ENCODE measurements at regions not wholly inside any gene's neighbourhood (a gene's known extent, or its start where the extent isn't known, plus 50 kb on each side); places are given as distances from the start of the nearest gene placed in this dataset.
A peak's percentile ranks its signal among the peaks of the same experiment; 100 is the strongest.
"Not testable (repeated sequence)": the region's sequence is repeated elsewhere in the genome, so short reads cannot be mapped to it uniquely, and the experiment has no call there.

DNA sequence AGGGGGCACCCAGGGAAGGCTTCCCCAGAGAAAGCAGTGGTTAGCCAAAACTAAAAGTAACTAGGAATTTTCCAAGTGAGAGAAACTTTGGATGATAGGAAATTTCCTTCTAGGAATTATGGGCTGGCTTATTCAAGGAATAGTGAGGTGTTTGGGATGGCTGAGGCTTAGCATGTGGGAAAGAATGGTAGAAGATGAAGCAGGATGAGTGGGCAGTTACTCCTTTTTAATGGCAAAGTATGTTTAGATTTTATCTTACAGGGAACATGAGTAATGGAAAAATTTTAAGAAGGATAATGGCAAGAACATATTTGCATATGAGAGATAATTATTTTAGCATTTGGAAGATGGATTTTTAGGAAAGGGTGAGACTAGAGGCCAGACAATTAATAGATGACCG, 197.6 kb downstream of the SLC38A4 start:
- Mint-ChIP-seq H3K27ac (no peak overlapping the region), H3K9me3 (no peaks in the 10 kb centered on the region), H3K4me1 (no peaks in the 10 kb centered on the region), H3K27me3 (no peaks in the 10 kb centered on the region), H3K4me3 (no peak overlapping the region), H3K36me3 (peaks cover 1% of the 10 kb centered on the region)
- DNase-seq: no peak
- CTCF ChIA-PET: no interaction called here

DNA sequence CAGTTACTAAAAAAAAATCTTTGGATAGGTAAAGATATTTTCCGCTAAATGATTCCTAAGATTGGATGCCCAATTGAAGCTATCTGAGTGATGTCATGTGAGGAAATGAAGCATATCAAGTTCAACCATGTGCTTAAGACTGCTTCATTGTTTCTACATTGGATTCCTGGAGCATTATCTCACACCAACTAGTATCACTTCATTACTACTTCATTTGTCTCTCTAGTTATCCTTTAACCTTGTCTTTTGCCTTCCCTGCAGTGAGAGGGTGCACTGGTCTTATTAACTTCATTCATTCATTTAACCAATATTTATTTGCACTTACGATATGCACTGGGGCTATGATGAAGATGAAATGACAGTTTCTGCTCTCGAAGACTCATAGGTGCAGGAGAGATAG, 198.1 kb downstream of the SLC38A4 start:
- Mint-ChIP-seq H3K36me3 (peaks cover 1% of the 10 kb centered on the region), H3K27ac (no peak overlapping the region), H3K27me3 (no peaks in the 10 kb centered on the region), H3K4me1 (no peaks in the 10 kb centered on the region), H3K4me3 (no peak overlapping the region), H3K9me3 (no peaks in the 10 kb centered on the region)
- CTCF ChIA-PET: no interaction called here
- no peak for DNase-seq

DNA sequence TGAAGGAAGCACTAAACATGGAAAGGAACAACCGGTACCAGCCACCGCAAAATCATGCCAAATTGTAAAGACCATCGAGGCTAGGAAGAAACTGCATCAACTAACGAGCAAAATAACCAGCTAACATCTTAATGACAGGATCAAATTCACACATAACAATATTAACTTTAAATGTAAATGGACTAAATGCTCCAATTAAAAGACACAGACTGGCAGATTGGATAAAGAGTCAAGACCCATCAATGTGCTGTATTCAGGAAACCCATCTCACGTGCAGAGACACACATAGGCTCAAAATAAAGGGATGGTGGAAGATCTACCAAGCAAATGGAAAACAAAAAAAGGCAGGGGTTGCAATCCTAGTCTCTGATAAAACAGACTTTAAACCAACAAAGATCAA, 206.3 kb downstream of the SLC38A4 start:
- CTCF ChIA-PET, DNase-seq, H3K27ac Mint-ChIP-seq, H3K27me3 Mint-ChIP-seq, H3K4me1 Mint-ChIP-seq, H3K4me3 Mint-ChIP-seq: not testable (repeated sequence)
- Mint-ChIP-seq H3K9me3 (peaks cover 27% of the 10 kb centered on the region), H3K36me3 (peaks cover 16% of the 10 kb centered on the region)

DNA sequence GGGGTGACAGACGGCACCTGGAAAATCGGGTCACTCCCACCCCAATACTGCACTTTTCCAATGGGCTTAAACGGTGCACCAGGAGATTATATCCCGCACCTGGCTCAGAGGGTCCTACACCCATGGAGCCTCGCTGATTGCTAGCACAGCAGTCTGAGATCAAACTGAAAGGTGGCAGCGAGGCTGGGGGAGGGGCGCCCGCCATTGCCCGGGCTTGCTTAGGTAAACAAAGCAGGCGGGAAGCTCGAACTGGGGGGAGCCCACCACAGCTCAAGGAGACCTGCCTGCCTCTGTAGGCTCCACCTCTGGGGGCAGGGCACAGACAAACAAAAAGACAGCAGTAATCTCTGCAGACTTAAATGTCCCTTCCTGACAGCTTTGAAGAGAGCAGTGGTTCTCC, 208.1 kb downstream of the SLC38A4 start:
- peaks cover 33% of the 10 kb centered on the region for H3K9me3 Mint-ChIP-seq
- H3K36me3 Mint-ChIP-seq: peaks cover 26% of the 10 kb centered on the region
- H3K27ac Mint-ChIP-seq, CTCF ChIA-PET, H3K4me3 Mint-ChIP-seq, H3K4me1 Mint-ChIP-seq, DNase-seq, H3K27me3 Mint-ChIP-seq: not testable (repeated sequence)

DNA sequence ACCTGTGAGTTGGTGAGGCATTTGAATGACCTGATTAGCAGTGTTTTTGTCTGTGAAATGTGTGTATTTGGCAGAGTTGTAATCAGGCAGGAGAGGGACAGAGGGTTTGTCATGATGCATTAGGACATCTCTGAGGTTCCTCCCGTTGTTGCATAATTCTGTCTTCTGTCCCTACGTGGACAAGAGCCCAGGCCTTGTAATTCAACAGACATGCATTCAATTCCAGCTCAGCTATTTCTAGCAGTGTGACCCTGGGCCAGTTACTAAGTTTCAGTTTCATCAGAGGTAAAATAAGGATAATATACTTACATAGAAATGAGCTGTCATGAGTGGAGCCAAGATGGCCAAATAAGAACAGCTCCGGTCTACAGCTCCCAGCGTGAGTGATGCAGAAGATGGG, 208.6 kb downstream of the SLC38A4 start:
- Mint-ChIP-seq H3K27me3 (peaks cover 10% of the 10 kb centered on the region), H3K27ac (no peak overlapping the region), H3K36me3 (peaks cover 27% of the 10 kb centered on the region), H3K4me1 (peaks cover 2% of the 10 kb centered on the region), H3K9me3 (peaks cover 34% of the 10 kb centered on the region), H3K4me3 (no peak overlapping the region)
- DNase-seq: no peak
- CTCF ChIA-PET: no interaction called here

DNA sequence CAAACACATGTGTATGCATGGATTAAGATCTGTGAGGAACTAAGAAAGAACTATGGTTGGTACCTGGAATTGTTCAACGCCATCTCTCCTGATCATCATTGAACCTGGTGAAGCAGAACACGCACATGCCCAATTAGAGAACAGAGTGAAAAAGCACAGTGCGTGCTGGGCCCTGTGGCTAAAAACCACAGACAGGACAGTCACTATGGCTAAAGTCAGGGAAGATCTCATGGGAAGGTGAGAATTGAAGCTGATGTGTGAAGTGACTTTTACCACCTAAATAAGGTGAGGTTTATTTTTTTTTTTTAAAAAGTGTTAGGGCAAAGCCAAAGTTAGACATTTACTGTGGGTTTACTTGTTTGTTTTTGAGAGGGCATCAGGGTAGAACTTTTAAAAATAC, 215.0 kb downstream of the SLC38A4 start:
- peaks cover 30% of the 10 kb centered on the region for H3K9me3 Mint-ChIP-seq
- no peak for DNase-seq
- H3K27me3 Mint-ChIP-seq: peaks cover 6% of the 10 kb centered on the region
- peaks cover 34% of the 10 kb centered on the region for H3K36me3 Mint-ChIP-seq
- peaks cover 27% of the 10 kb centered on the region for H3K4me1 Mint-ChIP-seq
- CTCF ChIA-PET: interaction anchor here (1.4 kb wide), 1 partner anchor 486 kb away, joined by 3 read pairs; no protein-coding TSS in a partner anchor
- H3K27ac Mint-ChIP-seq: no peak overlapping the region
- H3K4me3 Mint-ChIP-seq: no peak overlapping the region

DNA sequence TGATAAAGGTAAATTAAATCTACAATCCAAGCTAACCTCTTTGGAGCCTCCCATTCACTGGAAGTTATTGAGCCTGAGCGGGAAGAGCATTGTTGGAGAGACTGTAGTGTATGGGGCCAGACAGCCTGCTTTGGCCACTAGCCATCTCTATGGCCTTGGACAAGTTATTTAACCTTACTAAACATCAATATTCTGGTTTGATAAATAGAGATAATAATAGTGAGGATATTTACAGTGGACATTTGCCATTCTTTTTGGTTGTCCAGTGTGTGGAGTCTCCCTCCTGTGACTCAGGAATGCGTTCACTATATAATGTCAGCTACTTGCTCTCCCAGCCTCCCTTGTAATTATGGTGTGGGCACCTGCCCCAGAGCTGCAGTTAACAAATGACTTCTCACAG, 216.1 kb downstream of the SLC38A4 start:
- Mint-ChIP-seq H3K4me1 (peaks cover 27% of the 10 kb centered on the region), H3K27ac (peak overlapping the region; percentile 86), H3K4me3 (no peak overlapping the region), H3K27me3 (peaks cover 6% of the 10 kb centered on the region), H3K9me3 (peaks cover 35% of the 10 kb centered on the region), H3K36me3 (peaks cover 39% of the 10 kb centered on the region)
- DNase-seq: no peak
- CTCF ChIA-PET: interaction anchor here (0.9 kb wide), 1 partner anchor 51 kb away, joined by 3 read pairs; no protein-coding TSS in a partner anchor

DNA sequence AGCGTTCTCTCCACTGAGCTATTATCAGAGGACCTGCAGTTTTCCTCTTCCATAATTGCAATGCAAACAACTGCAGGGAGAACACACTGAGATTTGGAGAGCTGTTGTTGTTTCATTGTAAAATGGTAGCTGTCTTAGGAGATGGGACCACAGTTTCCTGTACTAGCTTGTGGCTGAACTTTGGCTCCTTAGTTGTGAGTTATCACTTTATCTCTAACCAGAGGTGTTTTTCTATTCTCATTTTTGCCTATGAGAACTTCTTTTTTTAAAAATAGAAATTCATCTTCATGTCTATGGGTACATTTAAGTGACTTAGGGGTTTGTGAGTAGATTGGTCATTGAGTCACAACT, 216.5 kb downstream of the SLC38A4 start:
- DNase-seq: peak; percentile 41
- peaks cover 34% of the 10 kb centered on the region for H3K9me3 Mint-ChIP-seq

DNA sequence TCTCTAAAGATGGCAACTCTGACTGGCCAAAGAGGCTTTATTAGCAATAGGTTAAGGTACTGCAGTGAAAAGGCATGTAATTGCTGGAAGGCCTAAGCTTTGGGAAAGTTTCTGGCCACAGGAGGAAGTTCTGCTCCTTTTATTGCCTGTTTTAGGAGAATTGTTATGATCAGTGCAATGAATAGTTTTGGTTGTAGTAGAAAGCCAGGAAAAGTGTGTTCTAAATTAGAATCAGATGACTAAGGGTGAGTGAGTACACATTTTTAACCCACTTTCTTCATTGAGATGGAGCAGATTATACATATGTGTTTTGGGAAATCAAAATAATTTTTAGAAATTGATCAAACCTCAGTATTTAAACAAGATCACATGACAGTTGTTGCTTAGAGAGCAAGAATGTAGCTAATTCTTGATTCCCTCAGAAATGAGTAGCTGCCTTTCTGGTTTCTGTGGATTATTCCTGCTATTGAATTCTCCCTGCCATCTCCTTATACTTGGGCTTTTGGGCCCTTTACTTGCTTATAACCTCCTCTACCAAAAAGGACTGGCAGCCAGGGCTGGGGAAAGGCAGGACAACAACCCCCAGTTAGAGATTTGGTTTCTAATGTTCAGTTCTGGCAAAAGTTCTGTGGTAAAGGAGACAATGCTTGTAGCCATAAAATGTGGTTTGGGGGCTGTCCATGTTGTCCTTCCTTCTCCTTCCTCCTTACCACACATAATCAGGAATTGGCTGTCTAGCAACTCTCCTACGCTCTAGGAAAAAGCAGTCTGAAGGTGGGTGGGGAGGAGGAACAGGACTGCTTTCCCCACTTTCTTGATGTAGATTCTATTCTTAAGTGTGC, 217.1 kb downstream of the SLC38A4 start:
- Mint-ChIP-seq H3K27ac (peak overlapping the region; percentile 86), H3K36me3 (peaks cover 36% of the 10 kb centered on the region), H3K9me3 (peaks cover 34% of the 10 kb centered on the region), H3K4me1 (peaks cover 27% of the 10 kb centered on the region), H3K4me3 (peak overlapping the region; percentile 17), H3K27me3 (peaks cover 6% of the 10 kb centered on the region)
- DNase-seq: no peak
- CTCF ChIA-PET: interaction anchor here (0.9 kb wide), 1 partner anchor 52 kb away, joined by 3 read pairs; no protein-coding TSS in a partner anchor

More for the DNA sequence above, 216.5 kb downstream of the SLC38A4 start:
- Mint-ChIP-seq H3K27ac (peak overlapping the region; percentile 86), H3K4me1 (peaks cover 27% of the 10 kb centered on the region), H3K4me3 (peak overlapping the region; percentile 17), H3K27me3 (peaks cover 6% of the 10 kb centered on the region), H3K36me3 (peaks cover 37% of the 10 kb centered on the region)
- CTCF ChIA-PET: interaction anchor here (0.9 kb wide), 1 partner anchor 52 kb away, joined by 3 read pairs; no protein-coding TSS in a partner anchor

DNA sequence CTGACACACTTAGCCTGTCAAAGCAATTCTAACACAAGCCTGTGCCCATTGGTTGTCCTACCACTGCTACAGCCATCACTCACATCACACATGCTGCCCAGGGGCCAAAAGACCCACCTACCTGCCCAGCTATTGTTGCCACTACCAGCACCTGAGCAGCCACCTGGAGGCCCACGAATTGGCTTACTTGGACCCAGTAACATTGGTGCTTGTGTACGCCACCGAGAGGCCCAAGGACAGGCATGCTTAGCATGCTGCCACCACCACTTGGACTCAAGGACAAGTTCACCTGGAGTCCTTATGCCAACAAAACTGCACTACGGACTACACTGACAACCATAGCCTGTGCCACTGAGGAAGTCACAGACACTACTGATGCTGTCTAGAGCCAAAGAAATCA, 221.1 kb downstream of the SLC38A4 start:
- H3K27ac Mint-ChIP-seq: no peak overlapping the region
- no peak overlapping the region for H3K4me3 Mint-ChIP-seq
- peaks cover 38% of the 10 kb centered on the region for H3K9me3 Mint-ChIP-seq
- H3K4me1 Mint-ChIP-seq: peaks cover 19% of the 10 kb centered on the region
- DNase-seq: no peak
- CTCF ChIA-PET: no interaction called here
- peaks cover 7% of the 10 kb centered on the region for H3K27me3 Mint-ChIP-seq
- H3K36me3 Mint-ChIP-seq: peaks cover 33% of the 10 kb centered on the region

DNA sequence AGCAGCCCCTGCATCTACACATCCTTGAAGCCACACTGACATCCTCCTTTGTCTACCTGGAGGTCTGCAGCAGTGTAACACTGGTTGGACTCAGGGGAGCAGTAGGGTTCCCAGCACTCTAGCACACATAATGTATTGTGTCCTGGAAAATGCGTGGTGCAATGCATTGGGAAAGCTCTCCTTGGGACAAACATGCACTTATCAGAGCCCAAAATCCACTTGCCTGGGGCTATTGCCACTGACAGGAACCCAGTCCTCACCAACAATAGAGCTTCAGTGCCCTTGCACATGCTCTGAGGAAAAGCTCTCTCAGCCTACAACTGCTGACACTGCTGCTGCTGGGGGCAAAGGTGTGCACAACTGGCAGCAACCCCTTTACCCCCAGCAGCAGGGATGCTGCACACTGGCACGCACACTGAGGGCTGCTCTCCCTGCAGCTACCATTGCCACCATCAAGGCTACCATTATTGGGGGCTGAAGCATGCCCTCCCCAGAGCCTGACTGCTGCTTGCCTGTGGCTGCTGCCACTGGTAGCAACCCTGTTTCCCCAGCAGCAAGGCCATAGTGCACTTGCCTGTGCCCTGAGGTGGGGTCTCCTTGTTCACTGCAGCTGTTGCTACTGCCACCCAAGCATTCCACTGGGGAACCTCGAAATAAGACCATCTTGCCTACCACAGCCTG, 221.9 kb downstream of the SLC38A4 start:
- Mint-ChIP-seq H3K9me3 (peaks cover 36% of the 10 kb centered on the region), H3K27ac (no peak overlapping the region), H3K27me3 (peaks cover 7% of the 10 kb centered on the region)

DNA sequence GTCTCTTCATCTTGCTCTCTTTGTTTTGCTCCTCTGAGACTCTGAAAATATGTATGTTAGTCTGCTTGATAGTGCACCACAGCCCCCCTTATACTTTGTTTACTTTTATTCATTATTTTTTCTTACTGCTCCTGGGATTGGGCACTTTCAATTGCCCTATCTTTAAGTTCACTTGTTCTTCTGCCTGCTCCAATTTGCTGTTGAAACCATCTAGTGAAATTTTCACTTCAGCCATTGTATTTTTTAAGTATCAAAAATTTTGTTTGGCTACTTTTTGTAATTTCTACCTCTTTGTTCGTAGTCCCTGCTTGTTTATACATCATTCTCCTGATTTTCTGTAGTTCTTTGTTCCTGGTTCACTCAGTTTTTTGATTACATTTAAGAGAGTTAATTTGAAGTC, 223.3 kb downstream of the SLC38A4 start:
- CTCF ChIA-PET: no interaction called here
- H3K27me3 Mint-ChIP-seq: peaks cover 7% of the 10 kb centered on the region
- no peak overlapping the region for H3K4me3 Mint-ChIP-seq
- peaks cover 41% of the 10 kb centered on the region for H3K9me3 Mint-ChIP-seq
- no peak overlapping the region for H3K27ac Mint-ChIP-seq
- H3K36me3 Mint-ChIP-seq: peaks cover 30% of the 10 kb centered on the region
- no peak for DNase-seq
- H3K4me1 Mint-ChIP-seq: peaks cover 4% of the 10 kb centered on the region

More for the DNA sequence above, 221.9 kb downstream of the SLC38A4 start:
- CTCF ChIA-PET: no interaction called here
- Mint-ChIP-seq H3K4me1 (peaks cover 12% of the 10 kb centered on the region), H3K4me3 (no peak overlapping the region), H3K36me3 (peaks cover 30% of the 10 kb centered on the region)
- DNase-seq: no peak

DNA sequence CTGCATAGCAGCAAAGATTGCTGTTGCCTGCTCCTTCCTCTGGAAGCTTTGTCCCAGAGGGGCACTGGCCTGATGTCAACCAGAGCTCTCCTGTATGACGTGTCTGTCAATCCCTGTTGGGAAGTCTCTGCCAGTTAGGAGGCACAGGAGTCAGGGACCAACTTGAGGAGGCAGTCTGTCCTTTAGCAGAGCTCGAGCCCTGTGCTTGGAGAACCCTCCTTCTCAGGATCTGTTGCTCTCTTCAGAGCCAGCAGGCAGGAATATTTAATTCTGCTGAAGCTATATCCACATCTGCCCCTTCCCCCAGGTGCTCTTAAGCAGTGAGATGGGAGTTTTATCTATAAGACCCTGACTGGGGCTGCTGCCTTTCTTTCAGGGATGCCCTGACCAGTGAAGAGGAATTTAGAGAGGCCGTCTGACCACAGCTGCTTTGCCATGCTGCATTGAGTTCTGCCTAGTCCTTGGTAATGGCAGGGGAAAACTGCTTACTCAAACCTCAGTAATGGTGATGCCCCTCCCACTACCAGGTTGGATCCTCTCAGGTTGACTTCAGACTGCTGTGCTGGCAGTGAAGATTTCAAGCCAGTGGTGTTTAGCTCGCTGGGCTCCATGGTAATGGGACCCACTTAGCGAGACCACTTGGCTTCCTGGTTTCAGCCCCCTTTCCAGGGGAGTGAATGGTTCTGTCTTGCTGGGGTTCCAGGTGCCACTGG, 218.6 kb upstream of the SLC38A2 start:
- Mint-ChIP-seq H3K4me3 (no peak overlapping the region), H3K27me3 (peaks cover 10% of the 10 kb centered on the region), H3K4me1 (peaks cover 19% of the 10 kb centered on the region), H3K27ac (no peak overlapping the region), H3K36me3 (peaks cover 27% of the 10 kb centered on the region), H3K9me3 (peaks cover 41% of the 10 kb centered on the region)
- no peak for DNase-seq
- CTCF ChIA-PET: no interaction called here

DNA sequence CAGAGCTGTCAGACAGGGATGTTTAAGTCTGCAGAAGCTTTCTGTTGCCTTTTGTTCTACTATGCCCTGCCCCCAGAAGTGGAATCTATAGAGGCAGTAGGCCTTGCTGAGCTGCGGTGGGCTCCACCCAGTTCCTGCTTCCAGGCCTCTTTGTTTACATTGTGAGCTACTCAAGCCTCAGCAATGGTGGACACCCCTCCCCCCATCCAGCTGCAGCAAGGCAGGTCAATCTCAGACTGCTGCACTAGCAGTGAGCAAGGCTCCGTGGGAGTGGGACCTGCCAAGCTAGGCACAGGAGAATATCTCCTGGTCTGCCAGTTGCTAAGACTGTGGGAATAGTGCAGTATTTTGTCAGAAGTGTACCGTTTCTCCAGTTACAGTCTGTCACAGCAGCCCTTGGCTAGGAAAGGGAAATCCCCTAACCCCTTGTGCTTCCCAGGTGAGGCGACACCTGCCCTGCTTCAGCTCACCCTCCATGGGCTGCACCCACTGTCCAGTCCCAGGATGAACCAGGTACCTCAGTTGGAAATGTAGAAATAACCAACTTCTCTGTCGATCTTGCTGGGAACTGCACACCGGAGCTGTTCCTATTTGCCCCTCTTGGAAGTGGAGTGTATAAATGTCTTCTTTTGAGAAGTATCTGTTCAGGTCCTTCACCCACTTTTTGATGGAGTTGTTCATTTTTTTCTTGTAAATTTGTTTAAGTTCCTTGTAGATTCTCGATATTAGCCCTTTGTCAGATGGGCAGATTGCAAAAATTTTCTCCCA, 213.5 kb upstream of the SLC38A2 start:
- CTCF ChIA-PET: interaction anchor here (0.6 to 0.9 kb wide), 2 partner anchors 75 to 90 kb away, joined by 3 read pairs; no protein-coding TSS in a partner anchor
- Mint-ChIP-seq H3K27me3 (peaks cover 5% of the 10 kb centered on the region), H3K4me3 (peak overlapping the region; percentile 43), H3K9me3 (peaks cover 70% of the 10 kb centered on the region), H3K4me1 (peaks cover 51% of the 10 kb centered on the region), H3K36me3 (peaks cover 62% of the 10 kb centered on the region), H3K27ac (peak overlapping the region; percentile 90)
- peak; percentile 89 for DNase-seq

All from activated naive CD4-positive, alpha-beta T cell treated with anti-CD3 and anti-CD28 coated beads, Interleukin-2, amount 10 ng/mL, durations not matched to agents 7 days and 5 days (primary cell).